ENCODE measurements at regions not wholly inside any gene's neighbourhood (a gene's known extent, or its start where the extent isn't known, plus 50 kb on each side); places are given as distances from the start of the nearest gene placed in this dataset.

GRCh38 chr1:224509907-224510306, 75.3 kb upstream of the WDR26 start:
- FAIRE-seq (no peak), ATAC-seq (no peak), DNase-seq (ENCODE audit: low read depth, low spot score) (no peak)
- H3K4me1 ChIP-seq (ENCODE audit: control insufficient read depth, insufficient read depth, low read length) = 0 out of 2 replicates have a peak, but pooled peaks cover 5% of the 10 kb centered on the region
- H3K9me3 ChIP-seq (replicated peaks; ENCODE audit: control insufficient read depth, insufficient read depth, low read length) = no peaks in the 10 kb centered on the region
- no peaks in the 10 kb centered on the region for H4K20me1 ChIP-seq (ENCODE audit: control insufficient read depth, insufficient read depth)
- WGBS (ENCODE audit: insufficient coverage, insufficient replicate concordance, low lambda C conversion rate, missing lambda C conversion rate) = 79% methylated on average over 7 of the region's 7 CpGs
- no TSS peak for BruUV-seq (replicated peaks)
- H3K36me3 ChIP-seq (ENCODE audit: control insufficient read depth in 2 of 2, insufficient read depth in 2 of 2, low read length in 1 of 2) = no peaks in the 10 kb centered on the region
- intact Hi-C loops (cut with micrococcal nuclease; ENCODE audit: unreplicated experiment) (no loop called here), in situ Hi-C loops (cut with MboI) (loop anchor here (5.0 kb wide), 3 partner anchors 132 to 412 kb away; no protein-coding TSS in a partner anchor)
- POLR2A ChIA-PET = no interaction called here
- H3K79me2 ChIP-seq (ENCODE audit: control insufficient read depth, insufficient read depth, low read length) = no peaks in the 10 kb centered on the region
- CTCF ChIA-PET = interaction anchor here (0.8 to 10.8 kb wide), 5 partner anchors 10 to 414 kb away, joined by 3 to 191 read pairs (median 8); no protein-coding TSS in a partner anchor
- H2AFZ ChIP-seq (ENCODE audit: control insufficient read depth, low read depth, low read length) = no peak overlapping the region
- SMC1A ChIA-PET (ENCODE audit: uncharacterized antibody, unreplicated experiment) = interaction anchor here (0.7 to 2.3 kb wide), 3 partner anchors 11 to 342 kb away, joined by 3 to 11 read pairs (median 6); no protein-coding TSS in a partner anchor
- no peak overlapping the region for H3K9ac ChIP-seq (ENCODE audit: control insufficient read depth, insufficient read depth, low read length)
- no peaks in the 10 kb centered on the region for H3K27me3 ChIP-seq (replicated peaks in 1 of 2; ENCODE audit: control insufficient read depth in 2 of 2, insufficient read depth in 2 of 2, low read length in 1 of 2)
- RAD21 ChIA-PET (ENCODE audit: unreplicated experiment) = interaction anchor here (1.1 to 2.7 kb wide), 3 partner anchors 342 to 414 kb away, joined by 4 to 10 read pairs (median 6); no protein-coding TSS in a partner anchor
- H3K4me3 ChIP-seq = no peak overlapping the region
- no peak overlapping the region for H3K4me2 ChIP-seq (ENCODE audit: control insufficient read depth, insufficient read depth)
- no peak overlapping the region for H3K27ac ChIP-seq (ENCODE audit: control insufficient read depth, insufficient read depth)
- TF ChIP-seq CREB1 (IDR thresholded peaks at IDR 0.05; ENCODE audit: low read depth) (no peak), LARP7 (IDR thresholded peaks at IDR 0.05) (no peak), POU2F2 (IDR thresholded peaks at IDR 0.05; ENCODE audit: borderline replicate concordance, low read depth, low read length) (no peak), E4F1 (IDR thresholded peaks at IDR 0.05; ENCODE audit: borderline replicate concordance, partially characterized antibody) (no peak), SPI1 (IDR thresholded peaks at IDR 0.05; ENCODE audit: borderline replicate concordance, insufficient read depth, low read depth, low read length) (no peak), TARDBP (IDR thresholded peaks at IDR 0.05; ENCODE audit: borderline replicate concordance) (no peak), RUNX3 (IDR thresholded peaks at IDR 0.05; ENCODE audit: low read length) (no peak), MYB (IDR thresholded peaks at IDR 0.05; ENCODE audit: borderline replicate concordance, low read depth, low read length) (no peak), ZBTB11 (CRISPR knock-in tag; IDR thresholded peaks at IDR 0.05) (no peak), MEF2B (IDR thresholded peaks at IDR 0.05; ENCODE audit: partially characterized antibody, poor library complexity, severe bottlenecking) (no peak), PBX3 (IDR thresholded peaks at IDR 0.05; ENCODE audit: insufficient replicate concordance, low read depth, low read length) (no peak), PRDM15 (CRISPR knock-in tag; IDR thresholded peaks at IDR 0.05) (no peak), GABPA (IDR thresholded peaks at IDR 0.05; ENCODE audit: low read depth) (no peak), ASH2L (IDR thresholded peaks at IDR 0.05; ENCODE audit: borderline replicate concordance, low read depth) (no peak)

All from GM12878 (cell line).